ENCODE measurements at regions not wholly inside any gene's neighbourhood (a gene's known extent, or its start where the extent isn't known, plus 50 kb on each side); places are given as distances from the start of the nearest gene placed in this dataset.

DNA sequence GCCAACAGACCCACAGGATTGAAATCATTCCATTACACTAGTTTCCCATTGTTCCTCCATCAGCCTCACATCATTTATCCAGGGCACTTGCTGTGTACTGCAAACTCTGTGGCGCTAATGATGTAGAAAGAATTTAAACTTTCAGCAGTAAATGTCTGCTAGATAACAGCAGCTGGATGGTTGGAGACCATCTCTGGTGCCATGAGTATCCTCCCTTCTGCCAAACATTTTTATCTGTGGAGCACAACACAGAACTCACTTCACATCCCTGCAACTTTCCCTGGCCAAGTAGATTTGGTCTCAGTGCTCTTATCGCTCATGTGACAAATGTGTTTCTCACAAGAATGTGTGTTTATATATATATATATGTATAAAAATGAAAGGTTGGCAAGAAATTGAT lies 481.9 kb downstream of the FGF9 start:
- TF ChIP-seq ELF4 (CRISPR knock-in tag; IDR thresholded peaks at IDR 0.05), result no peak
- TF ChIP-seq, protein P1, sequence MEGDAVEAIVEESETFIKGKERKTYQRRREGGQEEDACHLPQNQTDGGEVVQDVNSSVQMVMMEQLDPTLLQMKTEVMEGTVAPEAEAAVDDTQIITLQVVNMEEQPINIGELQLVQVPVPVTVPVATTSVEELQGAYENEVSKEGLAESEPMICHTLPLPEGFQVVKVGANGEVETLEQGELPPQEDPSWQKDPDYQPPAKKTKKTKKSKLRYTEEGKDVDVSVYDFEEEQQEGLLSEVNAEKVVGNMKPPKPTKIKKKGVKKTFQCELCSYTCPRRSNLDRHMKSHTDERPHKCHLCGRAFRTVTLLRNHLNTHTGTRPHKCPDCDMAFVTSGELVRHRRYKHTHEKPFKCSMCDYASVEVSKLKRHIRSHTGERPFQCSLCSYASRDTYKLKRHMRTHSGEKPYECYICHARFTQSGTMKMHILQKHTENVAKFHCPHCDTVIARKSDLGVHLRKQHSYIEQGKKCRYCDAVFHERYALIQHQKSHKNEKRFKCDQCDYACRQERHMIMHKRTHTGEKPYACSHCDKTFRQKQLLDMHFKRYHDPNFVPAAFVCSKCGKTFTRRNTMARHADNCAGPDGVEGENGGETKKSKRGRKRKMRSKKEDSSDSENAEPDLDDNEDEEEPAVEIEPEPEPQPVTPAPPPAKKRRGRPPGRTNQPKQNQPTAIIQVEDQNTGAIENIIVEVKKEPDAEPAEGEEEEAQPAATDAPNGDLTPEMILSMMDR (IDR thresholded peaks at IDR 0.05 in 2 of 3, conservative IDR thresholded peaks at IDR 0.05 in 1 of 3; ENCODE audit: insufficient read depth in 2 of 3, low read depth in 1 of 3, low read length in 3 of 3), result no peak
- TF ChIP-seq, protein P2, sequence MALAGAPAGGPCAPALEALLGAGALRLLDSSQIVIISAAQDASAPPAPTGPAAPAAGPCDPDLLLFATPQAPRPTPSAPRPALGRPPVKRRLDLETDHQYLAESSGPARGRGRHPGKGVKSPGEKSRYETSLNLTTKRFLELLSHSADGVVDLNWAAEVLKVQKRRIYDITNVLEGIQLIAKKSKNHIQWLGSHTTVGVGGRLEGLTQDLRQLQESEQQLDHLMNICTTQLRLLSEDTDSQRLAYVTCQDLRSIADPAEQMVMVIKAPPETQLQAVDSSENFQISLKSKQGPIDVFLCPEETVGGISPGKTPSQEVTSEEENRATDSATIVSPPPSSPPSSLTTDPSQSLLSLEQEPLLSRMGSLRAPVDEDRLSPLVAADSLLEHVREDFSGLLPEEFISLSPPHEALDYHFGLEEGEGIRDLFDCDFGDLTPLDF (CRISPR knock-in tag; IDR thresholded peaks at IDR 0.05), result no peak
- TF ChIP-seq, protein P3, sequence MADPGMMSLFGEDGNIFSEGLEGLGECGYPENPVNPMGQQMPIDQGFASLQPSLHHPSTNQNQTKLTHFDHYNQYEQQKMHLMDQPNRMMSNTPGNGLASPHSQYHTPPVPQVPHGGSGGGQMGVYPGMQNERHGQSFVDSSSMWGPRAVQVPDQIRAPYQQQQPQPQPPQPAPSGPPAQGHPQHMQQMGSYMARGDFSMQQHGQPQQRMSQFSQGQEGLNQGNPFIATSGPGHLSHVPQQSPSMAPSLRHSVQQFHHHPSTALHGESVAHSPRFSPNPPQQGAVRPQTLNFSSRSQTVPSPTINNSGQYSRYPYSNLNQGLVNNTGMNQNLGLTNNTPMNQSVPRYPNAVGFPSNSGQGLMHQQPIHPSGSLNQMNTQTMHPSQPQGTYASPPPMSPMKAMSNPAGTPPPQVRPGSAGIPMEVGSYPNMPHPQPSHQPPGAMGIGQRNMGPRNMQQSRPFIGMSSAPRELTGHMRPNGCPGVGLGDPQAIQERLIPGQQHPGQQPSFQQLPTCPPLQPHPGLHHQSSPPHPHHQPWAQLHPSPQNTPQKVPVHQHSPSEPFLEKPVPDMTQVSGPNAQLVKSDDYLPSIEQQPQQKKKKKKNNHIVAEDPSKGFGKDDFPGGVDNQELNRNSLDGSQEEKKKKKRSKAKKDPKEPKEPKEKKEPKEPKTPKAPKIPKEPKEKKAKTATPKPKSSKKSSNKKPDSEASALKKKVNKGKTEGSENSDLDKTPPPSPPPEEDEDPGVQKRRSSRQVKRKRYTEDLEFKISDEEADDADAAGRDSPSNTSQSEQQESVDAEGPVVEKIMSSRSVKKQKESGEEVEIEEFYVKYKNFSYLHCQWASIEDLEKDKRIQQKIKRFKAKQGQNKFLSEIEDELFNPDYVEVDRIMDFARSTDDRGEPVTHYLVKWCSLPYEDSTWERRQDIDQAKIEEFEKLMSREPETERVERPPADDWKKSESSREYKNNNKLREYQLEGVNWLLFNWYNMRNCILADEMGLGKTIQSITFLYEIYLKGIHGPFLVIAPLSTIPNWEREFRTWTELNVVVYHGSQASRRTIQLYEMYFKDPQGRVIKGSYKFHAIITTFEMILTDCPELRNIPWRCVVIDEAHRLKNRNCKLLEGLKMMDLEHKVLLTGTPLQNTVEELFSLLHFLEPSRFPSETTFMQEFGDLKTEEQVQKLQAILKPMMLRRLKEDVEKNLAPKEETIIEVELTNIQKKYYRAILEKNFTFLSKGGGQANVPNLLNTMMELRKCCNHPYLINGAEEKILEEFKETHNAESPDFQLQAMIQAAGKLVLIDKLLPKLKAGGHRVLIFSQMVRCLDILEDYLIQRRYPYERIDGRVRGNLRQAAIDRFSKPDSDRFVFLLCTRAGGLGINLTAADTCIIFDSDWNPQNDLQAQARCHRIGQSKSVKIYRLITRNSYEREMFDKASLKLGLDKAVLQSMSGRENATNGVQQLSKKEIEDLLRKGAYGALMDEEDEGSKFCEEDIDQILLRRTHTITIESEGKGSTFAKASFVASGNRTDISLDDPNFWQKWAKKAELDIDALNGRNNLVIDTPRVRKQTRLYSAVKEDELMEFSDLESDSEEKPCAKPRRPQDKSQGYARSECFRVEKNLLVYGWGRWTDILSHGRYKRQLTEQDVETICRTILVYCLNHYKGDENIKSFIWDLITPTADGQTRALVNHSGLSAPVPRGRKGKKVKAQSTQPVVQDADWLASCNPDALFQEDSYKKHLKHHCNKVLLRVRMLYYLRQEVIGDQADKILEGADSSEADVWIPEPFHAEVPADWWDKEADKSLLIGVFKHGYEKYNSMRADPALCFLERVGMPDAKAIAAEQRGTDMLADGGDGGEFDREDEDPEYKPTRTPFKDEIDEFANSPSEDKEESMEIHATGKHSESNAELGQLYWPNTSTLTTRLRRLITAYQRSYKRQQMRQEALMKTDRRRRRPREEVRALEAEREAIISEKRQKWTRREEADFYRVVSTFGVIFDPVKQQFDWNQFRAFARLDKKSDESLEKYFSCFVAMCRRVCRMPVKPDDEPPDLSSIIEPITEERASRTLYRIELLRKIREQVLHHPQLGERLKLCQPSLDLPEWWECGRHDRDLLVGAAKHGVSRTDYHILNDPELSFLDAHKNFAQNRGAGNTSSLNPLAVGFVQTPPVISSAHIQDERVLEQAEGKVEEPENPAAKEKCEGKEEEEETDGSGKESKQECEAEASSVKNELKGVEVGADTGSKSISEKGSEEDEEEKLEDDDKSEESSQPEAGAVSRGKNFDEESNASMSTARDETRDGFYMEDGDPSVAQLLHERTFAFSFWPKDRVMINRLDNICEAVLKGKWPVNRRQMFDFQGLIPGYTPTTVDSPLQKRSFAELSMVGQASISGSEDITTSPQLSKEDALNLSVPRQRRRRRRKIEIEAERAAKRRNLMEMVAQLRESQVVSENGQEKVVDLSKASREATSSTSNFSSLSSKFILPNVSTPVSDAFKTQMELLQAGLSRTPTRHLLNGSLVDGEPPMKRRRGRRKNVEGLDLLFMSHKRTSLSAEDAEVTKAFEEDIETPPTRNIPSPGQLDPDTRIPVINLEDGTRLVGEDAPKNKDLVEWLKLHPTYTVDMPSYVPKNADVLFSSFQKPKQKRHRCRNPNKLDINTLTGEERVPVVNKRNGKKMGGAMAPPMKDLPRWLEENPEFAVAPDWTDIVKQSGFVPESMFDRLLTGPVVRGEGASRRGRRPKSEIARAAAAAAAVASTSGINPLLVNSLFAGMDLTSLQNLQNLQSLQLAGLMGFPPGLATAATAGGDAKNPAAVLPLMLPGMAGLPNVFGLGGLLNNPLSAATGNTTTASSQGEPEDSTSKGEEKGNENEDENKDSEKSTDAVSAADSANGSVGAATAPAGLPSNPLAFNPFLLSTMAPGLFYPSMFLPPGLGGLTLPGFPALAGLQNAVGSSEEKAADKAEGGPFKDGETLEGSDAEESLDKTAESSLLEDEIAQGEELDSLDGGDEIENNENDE (IDR thresholded peaks at IDR 0.05; ENCODE audit: low read depth, low read length), result no peak
- TF ChIP-seq RAD51 (IDR thresholded peaks at IDR 0.05; ENCODE audit: borderline replicate concordance, low read depth), result no peak
- TF ChIP-seq TAF7 (tag; IDR thresholded peaks at IDR 0.05), result no peak
- no peak for TF ChIP-seq POLR2A (conservative IDR thresholded peaks at IDR 0.05)
- no peak for TF ChIP-seq POLR2AphosphoS2 (IDR thresholded peaks at IDR 0.05; ENCODE audit: low read length)
- no peak for TF ChIP-seq SAFB2 (IDR thresholded peaks at IDR 0.05; ENCODE audit: borderline replicate concordance, low read depth, low read length, severe bottlenecking)
